Adrenal gland (tissue), 9 donors: ENCODE measurements at regions not wholly inside any gene's neighbourhood (a gene's known extent, or its start where the extent isn't known, plus 50 kb on each side); places are given as distances from the start of the nearest gene placed in this dataset.

Experiments
- DNase-seq, 7 donors: peaks; one replicate each; pipeline ENCODE4 v3.0.0-alpha.2; 2019 to 2020
- H3K27ac ChIP-seq, 5 donors: fragments of 200-600 bp; sonication (generic) in 4 of 5; 1 replicate in 3 of 5; 2 replicates in 2 of 5; pipeline versions ENCODE4 v1.5.1 to v1.8.0; 2016 to 2020; ENCODE audit warnings: mild to moderate bottlenecking in 1 of 5
- H3K27me3 ChIP-seq: fragments of 200-600 bp; 2 replicates; pipeline ENCODE4 v1.8.0; 2021
- H3K36me3 ChIP-seq, 2 donors: fragments of 200-600 bp; replicated peaks in 1 of 2; 1 replicate in 1 of 2; 2 replicates in 1 of 2; pipeline versions ENCODE4 v1.5.1 to v1.8.0; 2018 to 2022
- H3K4me1 ChIP-seq, 2 donors: fragments of 200-600 bp; replicated peaks in 1 of 2; 1 replicate in 1 of 2; 2 replicates in 1 of 2; pipeline versions ENCODE4 v1.5.1 to v1.8.0; 2018 to 2021
- H3K4me3 ChIP-seq, 4 donors: fragments of 200-600 bp; sonication (generic) in 3 of 4; one replicate each; pipeline ENCODE4 v1.5.1; 2016 to 2018
- H3K9me3 ChIP-seq, 3 donors: fragments of 200-600 bp; sonication (generic) in 1 of 3; replicated peaks in 1 of 3; 1 replicate in 2 of 3; 2 replicates in 1 of 3; pipeline versions ENCODE4 v1.5.1 to v1.8.0; 2016 to 2021
- POLR2A ChIP-seq, 2 donors: fragments of 450-650 bp; IDR thresholded peaks; one replicate each; pipeline ENCODE4 v1.6.1; 2017; ENCODE audit warnings: antibody characterized with exemption in 2 of 2, mild to moderate bottlenecking in 2 of 2, moderate library complexity in 1 of 2
- WGBS, 4 donors: extraction: QIAGEN DNeasy Blood & Tissue Kit in 2 of 4; methylation state at CpG; one replicate each; pipeline versions ENCODE4 v1.1.5 to v1.1.7; 2013 to 2017; 5-methylcytosine and 5-hydroxymethylcytosine counted together
- intact Hi-C, 2 donors: fragments of 100-400 bp; cut with DNase I; formaldehyde crosslinking; loops; one replicate each; pipeline versions ENCODE4 v1.14.1 to v1.15.0; 2022 to 2023
- TF ChIP-seq, protein P1 (sequence below), 6 experiments: fragments of 450-650 bp in 4 of 6; fragments of 200-600 bp in 2 of 6; sonication (generic) in 1 of 6; IDR thresholded peaks; 1 replicate in 5 of 6; 2 replicates in 1 of 6; pipeline versions ENCODE4 v1.5.1 to v1.8.0; 2016 to 2021; ENCODE audit warnings: antibody characterized with exemption in 6 of 6, mild to moderate bottlenecking in 2 of 6, moderate library complexity in 1 of 6
- donor health status: healthy with polysubstance abuse.
- donor health status: Bipolar disorder and iron deficiency.
- donor health status: DM: yes; HTN: yes; CAD: no.
- donor health status: DM: no; HTN: no; CAD: no.
- donor health status: DM: no; HTN: no; CAD: no.

DNA sequence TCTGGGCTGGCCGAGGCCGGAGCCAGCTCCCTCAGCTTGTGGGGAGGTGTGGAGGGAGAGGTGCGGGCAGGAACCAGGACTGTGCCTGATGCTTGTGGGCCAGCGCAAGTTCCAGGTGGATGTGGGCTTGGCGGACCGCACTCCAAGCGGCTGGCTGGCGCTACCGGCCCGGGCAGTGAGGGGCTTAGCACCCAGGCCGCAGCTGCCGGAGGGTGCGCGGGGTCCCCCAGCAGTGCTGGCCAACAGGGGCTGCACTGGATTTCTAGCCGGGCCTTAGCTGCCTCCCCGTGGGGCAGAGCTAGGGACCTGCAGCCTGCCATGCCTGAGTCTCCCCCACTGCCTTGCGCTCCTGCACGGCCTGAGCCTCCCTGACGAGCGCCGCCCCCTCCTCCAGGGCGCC is 242.8 kb downstream of the CCSER2 start:
- no peak for TF ChIP-seq POLR2A (IDR thresholded peaks at IDR 0.05)
- TF ChIP-seq, protein P1, sequence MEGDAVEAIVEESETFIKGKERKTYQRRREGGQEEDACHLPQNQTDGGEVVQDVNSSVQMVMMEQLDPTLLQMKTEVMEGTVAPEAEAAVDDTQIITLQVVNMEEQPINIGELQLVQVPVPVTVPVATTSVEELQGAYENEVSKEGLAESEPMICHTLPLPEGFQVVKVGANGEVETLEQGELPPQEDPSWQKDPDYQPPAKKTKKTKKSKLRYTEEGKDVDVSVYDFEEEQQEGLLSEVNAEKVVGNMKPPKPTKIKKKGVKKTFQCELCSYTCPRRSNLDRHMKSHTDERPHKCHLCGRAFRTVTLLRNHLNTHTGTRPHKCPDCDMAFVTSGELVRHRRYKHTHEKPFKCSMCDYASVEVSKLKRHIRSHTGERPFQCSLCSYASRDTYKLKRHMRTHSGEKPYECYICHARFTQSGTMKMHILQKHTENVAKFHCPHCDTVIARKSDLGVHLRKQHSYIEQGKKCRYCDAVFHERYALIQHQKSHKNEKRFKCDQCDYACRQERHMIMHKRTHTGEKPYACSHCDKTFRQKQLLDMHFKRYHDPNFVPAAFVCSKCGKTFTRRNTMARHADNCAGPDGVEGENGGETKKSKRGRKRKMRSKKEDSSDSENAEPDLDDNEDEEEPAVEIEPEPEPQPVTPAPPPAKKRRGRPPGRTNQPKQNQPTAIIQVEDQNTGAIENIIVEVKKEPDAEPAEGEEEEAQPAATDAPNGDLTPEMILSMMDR (IDR thresholded peaks at IDR 0.05) = no peak
- H3K4me3 ChIP-seq = no peak overlapping the region
- no peak overlapping the region for H3K27ac ChIP-seq
- no peaks in the 10 kb centered on the region for H3K36me3 ChIP-seq
- DNase-seq = no peak
- no peaks in the 10 kb centered on the region for H3K9me3 ChIP-seq
- H3K4me1 ChIP-seq = no peaks in the 10 kb centered on the region
- no peaks in the 10 kb centered on the region for H3K27me3 ChIP-seq
- intact Hi-C loops = no loop called here
- 91 to 93% (median 92%) methylated on average over 5 to 22 of the region's 22 CpGs; no CpG with 5 or more reads in 1 of the 4 donors for WGBS, 4 donors

DNA sequence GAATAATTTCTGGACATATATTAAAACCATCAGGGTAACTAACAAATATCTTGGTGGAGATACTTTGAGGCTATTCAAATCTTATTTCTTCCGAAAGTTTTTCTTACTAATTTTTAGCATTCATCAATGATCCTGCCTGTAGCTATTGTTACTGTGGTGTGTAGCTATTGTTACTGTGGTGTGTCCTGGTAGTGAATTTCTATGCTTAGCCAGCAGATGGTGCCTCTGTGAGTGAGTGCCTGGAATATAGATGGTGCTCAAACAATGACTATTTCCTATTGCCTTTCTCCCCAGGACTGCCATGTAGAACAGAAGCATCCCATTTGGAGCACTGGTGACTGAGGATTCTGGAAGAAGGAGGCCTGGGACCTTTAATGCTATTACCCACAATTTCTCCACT is 245.7 kb downstream of the CCSER2 start:
- intact Hi-C loops = no loop called here

DNA sequence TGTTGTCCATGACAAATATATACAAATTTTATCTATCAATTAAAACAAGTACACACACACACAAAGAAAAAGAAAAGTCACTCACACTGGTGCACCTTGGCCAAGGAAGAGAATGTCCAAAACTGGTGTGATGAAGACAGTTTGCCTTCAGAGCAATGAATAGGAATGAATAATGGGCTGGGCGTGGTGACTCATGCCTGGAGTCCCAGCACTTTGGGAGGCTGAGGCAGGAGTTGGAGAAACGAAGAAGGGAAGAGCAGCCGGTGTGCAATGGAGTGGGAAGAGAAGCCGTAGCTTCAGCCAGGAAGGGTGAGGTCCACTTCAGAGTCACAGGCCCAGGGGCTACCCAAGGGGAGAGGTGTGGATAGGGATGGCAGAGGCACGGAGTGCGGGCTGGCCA is 253.6 kb downstream of the CCSER2 start:
- H3K4me3 ChIP-seq = no peak overlapping the region
- no peaks in the 10 kb centered on the region for H3K9me3 ChIP-seq
- no peaks in the 10 kb centered on the region for H3K36me3 ChIP-seq
- TF ChIP-seq, protein P1 (IDR thresholded peaks at IDR 0.05) = no peak
- TF ChIP-seq POLR2A (IDR thresholded peaks at IDR 0.05) = no peak
- intact Hi-C loops = no loop called here
- H3K27me3 ChIP-seq = peaks cover 3% of the 10 kb centered on the region
- WGBS, 4 donors = 67 to 83% (median 71%) methylated on average over 6 of the region's 6 CpGs
- no peak overlapping the region for H3K27ac ChIP-seq
- no peaks in the 10 kb centered on the region for H3K4me1 ChIP-seq
- DNase-seq = peak in 1 of 7 donors; percentile 2

More for the DNA sequence above, 245.7 kb downstream of the CCSER2 start:
- no peak for TF ChIP-seq POLR2A (IDR thresholded peaks at IDR 0.05)
- TF ChIP-seq, protein P1 (IDR thresholded peaks at IDR 0.05) = no peak
- Histone ChIP-seq H3K27me3 (peaks cover 3% of the 10 kb centered on the region), H3K27ac (no peak overlapping the region), H3K4me3 (no peak overlapping the region), H3K9me3 (no peaks in the 10 kb centered on the region), H3K4me1 (no peaks in the 10 kb centered on the region), H3K36me3 (no peaks in the 10 kb centered on the region)
- WGBS, 4 donors = 77 to 97% (median 85%) methylated on average over 1 of the region's 1 CpG
- DNase-seq = no peak

DNA sequence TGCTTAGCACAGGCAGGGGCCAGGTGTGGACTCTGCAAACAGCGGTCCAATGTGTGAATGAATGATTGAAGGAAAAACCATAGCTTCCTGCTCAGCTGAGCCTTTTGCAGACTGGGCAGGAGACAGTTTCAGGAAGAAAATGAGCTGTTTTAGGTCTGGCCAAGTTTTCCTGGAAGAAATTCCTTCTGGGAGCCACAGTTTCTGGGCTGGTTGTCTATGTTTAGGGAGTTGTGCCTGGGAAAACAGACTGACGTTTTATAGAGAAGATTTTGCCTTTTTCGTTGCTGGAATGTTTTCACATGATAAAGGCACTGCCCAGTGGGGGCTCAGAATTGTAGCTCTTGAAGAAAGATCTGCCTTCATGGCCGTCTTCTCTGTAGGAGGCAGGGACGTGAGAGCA is 255.1 kb downstream of the CCSER2 start:
- H3K9me3 ChIP-seq = no peaks in the 10 kb centered on the region
- peaks cover 3% of the 10 kb centered on the region for H3K27me3 ChIP-seq
- no peak overlapping the region for H3K4me3 ChIP-seq
- TF ChIP-seq, protein P1 (IDR thresholded peaks at IDR 0.05) = no peak
- TF ChIP-seq POLR2A (IDR thresholded peaks at IDR 0.05) = no peak
- no peak overlapping the region for H3K27ac ChIP-seq
- no peak for DNase-seq
- 39 to 46% (median 43%) methylated on average over 5 of the region's 5 CpGs for WGBS, 4 donors
- no peaks in the 10 kb centered on the region for H3K4me1 ChIP-seq
- intact Hi-C loops = no loop called here
- H3K36me3 ChIP-seq = no peaks in the 10 kb centered on the region
